Kidney epithelial cell (primary cell): ENCODE measurements at regions not wholly inside any gene's neighbourhood (a gene's known extent, or its start where the extent isn't known, plus 50 kb on each side); places are given as distances from the start of the nearest gene placed in this dataset.
A peak's percentile ranks its signal among the peaks of the same experiment; 100 is the strongest.

Experiments
- DNase-seq: peaks from one replicate; pipeline ENCODE4 v3.0.0-alpha.2; 2010; ENCODE audit warnings: low read depth
- H3K27me3 ChIP-seq: 2 replicates; pipeline ENCODE4 v1.6.0; 2011; ENCODE audit warnings: low read length; ENCODE audit not compliant: control insufficient read depth, insufficient read depth
- H3K36me3 ChIP-seq: 2 replicates; pipeline ENCODE4 v1.5.1; 2011; ENCODE audit warnings: low read length; ENCODE audit not compliant: control insufficient read depth, insufficient read depth
- H3K4me3 ChIP-seq: 2 replicates; pipeline ENCODE4 v1.5.1; 2011; ENCODE audit warnings: low read depth, mild to moderate bottlenecking, control low read depth, low read length
- TF ChIP-seq, protein P1 (sequence below): IDR thresholded peaks from 2 replicates; pipeline ENCODE4 v1.5.1; 2011; ENCODE audit warnings: mild to moderate bottlenecking, moderate library complexity, low read length, control low read depth, inconsistent platforms; ENCODE audit not compliant: insufficient read depth, poor library complexity, severe bottlenecking

DNA sequence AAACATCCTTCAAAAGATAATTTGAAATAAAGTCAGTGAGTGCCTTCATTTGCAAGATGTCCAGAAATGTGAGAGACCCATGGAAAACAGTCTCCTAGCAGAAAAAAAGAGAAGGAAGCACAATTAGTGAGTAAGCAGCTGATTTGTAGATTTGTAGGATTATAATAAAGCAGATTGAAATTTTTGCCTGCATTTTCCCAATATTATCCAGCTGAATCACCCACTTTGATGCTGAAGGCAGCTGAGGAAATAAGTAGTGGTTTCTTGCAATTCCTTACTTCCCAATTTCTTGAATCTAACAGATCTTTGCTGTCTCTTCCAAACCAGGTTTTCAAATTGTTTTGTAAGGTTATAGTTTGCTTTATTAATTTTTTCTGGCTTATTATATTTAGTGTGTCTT, 181.4 kb downstream of the GNAT3 start:
- Histone ChIP-seq H3K36me3 (no peaks in the 10 kb centered on the region), H3K27me3 (no peaks in the 10 kb centered on the region), H3K4me3 (no peak overlapping the region)
- TF ChIP-seq, protein P1, sequence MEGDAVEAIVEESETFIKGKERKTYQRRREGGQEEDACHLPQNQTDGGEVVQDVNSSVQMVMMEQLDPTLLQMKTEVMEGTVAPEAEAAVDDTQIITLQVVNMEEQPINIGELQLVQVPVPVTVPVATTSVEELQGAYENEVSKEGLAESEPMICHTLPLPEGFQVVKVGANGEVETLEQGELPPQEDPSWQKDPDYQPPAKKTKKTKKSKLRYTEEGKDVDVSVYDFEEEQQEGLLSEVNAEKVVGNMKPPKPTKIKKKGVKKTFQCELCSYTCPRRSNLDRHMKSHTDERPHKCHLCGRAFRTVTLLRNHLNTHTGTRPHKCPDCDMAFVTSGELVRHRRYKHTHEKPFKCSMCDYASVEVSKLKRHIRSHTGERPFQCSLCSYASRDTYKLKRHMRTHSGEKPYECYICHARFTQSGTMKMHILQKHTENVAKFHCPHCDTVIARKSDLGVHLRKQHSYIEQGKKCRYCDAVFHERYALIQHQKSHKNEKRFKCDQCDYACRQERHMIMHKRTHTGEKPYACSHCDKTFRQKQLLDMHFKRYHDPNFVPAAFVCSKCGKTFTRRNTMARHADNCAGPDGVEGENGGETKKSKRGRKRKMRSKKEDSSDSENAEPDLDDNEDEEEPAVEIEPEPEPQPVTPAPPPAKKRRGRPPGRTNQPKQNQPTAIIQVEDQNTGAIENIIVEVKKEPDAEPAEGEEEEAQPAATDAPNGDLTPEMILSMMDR = no peak
- DNase-seq = no peak

DNA sequence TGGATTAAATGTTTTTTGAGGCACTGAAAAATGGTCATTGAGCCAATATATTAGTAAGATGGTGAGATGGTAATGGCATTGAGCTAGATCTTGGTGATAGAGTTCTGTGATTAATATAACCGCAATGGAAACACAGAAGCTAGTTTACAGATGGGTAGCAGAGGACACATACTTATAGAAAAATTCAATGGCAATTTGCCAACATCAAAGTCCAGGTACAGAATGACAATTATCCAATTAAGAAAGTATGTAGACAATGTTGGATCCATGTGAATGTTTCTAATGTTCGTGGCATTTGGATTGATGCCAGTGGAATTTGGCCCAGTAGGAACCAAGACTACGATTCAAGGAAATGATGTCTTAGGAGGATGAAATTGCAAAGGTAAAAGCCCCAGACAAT, 187.8 kb downstream of the GNAT3 start:
- no peaks in the 10 kb centered on the region for H3K36me3 ChIP-seq
- DNase-seq = peak; percentile 53
- H3K27me3 ChIP-seq = no peaks in the 10 kb centered on the region
- no peak overlapping the region for H3K4me3 ChIP-seq
- TF ChIP-seq, protein P1 = no peak

DNA sequence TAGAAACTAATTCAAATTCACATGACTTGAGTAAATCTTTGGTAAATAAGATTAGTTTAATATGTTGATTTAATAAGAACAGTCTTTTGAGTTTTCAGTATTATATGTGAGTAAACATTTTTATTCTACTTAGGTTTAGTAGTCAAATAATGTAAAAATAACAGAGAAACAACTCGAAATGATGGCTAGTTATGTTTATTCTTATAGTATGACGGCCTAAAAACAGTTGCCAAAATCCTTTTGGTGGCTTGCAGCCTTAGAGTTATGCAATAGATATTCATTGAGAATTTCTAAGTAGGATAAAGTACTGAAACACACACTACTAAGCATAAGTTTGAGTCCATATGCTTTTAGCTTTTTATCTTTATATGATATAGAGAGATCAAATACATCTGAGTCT, 184.8 kb downstream of the GNAI1 start:
- TF ChIP-seq, protein P1 = no peak
- no peak for DNase-seq
- H3K4me3 ChIP-seq = no peak overlapping the region
- H3K27me3 ChIP-seq = no peaks in the 10 kb centered on the region
- H3K36me3 ChIP-seq = no peaks in the 10 kb centered on the region

DNA sequence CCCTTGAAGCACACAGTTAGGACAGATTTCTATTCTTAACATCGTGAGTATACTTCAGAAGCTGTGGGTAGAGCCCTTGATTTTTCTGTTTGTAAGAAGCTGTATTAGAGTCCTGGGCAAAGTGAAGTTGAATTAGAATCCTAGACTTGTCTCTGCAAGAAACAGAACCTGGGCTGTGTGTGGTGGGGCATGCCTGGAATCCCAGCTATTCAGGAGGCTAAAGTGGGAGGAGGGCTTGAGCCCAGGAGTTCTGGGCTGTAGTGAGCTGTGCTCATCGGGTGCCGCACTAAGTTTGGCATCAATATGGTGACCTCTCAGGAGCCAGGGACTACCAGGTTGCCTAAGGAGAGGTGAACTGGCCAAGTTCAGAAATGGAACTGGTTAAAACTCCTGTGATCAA, 183.4 kb downstream of the GNAI1 start:
- Histone ChIP-seq H3K27me3 (no peaks in the 10 kb centered on the region), H3K4me3 (no peak overlapping the region), H3K36me3 (no peaks in the 10 kb centered on the region)
- TF ChIP-seq, protein P1 = no peak
- no peak for DNase-seq

DNA sequence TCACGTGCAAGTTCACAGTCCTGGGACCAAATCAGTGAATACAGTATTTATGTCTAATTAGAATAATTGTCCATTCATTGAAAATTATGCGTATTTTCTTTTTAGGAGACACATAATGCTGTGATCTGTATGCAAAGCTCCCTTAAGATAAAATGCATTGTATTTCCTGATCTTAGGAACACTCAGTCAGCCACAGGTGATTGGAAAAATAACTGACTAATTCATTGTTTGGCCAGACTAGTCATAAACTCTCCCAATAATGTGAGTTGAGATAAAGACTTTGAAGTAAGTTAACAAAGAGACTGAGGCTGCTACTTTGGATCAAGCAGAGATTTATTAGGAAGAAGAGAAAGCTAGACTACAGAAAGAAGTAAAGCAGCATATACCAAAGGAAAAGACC, 182.2 kb downstream of the GNAI1 start:
- Histone ChIP-seq H3K27me3 (no peaks in the 10 kb centered on the region), H3K36me3 (no peaks in the 10 kb centered on the region), H3K4me3 (no peak overlapping the region)
- no peak for DNase-seq
- TF ChIP-seq, protein P1 = no peak

DNA sequence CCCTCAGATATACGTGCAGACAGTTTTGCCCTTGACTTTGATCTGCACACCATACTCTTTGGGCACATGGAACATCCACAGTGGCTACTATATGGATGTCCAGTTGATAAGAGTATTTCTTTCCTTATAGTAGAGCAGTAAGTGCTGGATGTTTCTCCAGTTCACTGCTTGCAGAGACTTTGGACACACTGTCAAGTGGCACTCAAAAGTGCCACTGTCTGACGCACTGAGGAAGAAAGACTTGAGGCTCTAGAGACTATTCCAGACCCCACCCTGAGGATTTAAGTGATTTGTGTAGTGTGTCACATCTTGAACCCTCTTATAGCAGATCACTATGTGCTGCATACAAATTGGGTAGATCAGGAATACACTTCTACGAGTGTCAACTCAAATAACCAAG, 179.1 kb downstream of the GNAI1 start:
- H3K36me3 ChIP-seq = no peaks in the 10 kb centered on the region
- DNase-seq = no peak
- no peak overlapping the region for H3K4me3 ChIP-seq
- TF ChIP-seq, protein P1 = no peak
- no peaks in the 10 kb centered on the region for H3K27me3 ChIP-seq
